Gastroesophageal sphincter (tissue), 3 donors: ENCODE measurements at regions not wholly inside any gene's neighbourhood (a gene's known extent, or its start where the extent isn't known, plus 50 kb on each side); places are given as distances from the start of the nearest gene placed in this dataset.

ENCODE experiments used
- CTCF ChIP-seq, 4 experiments: fragments of 200-600 bp in 2 of 4; fragments of 450-650 bp in 2 of 4; sonication (generic) in 1 of 4; IDR thresholded peaks; one replicate each; pipeline ENCODE4 v1.5.1; 2017 to 2019; ENCODE audit warnings: antibody characterized with exemption in 4 of 4, mild to moderate bottlenecking in 2 of 4, moderate library complexity in 2 of 4
- POLR2A ChIP-seq, 2 donors: fragments of 450-650 bp; IDR thresholded peaks; one replicate each; pipeline ENCODE4 v1.6.1; 2017; ENCODE audit warnings: antibody characterized with exemption in 2 of 2, mild to moderate bottlenecking in 2 of 2, moderate library complexity in 1 of 2

GRCh38 chr10:60522617-60523016 lies 132.9 kb upstream of the ANK3 start:
- TF ChIP-seq CTCF (IDR thresholded peaks at IDR 0.05) = no peak
- no peak for TF ChIP-seq POLR2A (IDR thresholded peaks at IDR 0.05)
